CD8-positive, alpha-beta memory T cell (primary cell): ENCODE measurements at regions not wholly inside any gene's neighbourhood (a gene's known extent, or its start where the extent isn't known, plus 50 kb on each side); places are given as distances from the start of the nearest gene placed in this dataset.

Source experiments
- CTCF ChIA-PET: fragments of 350-600 bp; sonication (Branson Sonifier 250); formaldehyde crosslinking; loops from one replicate; lab custom pipeline; 2021; ENCODE audit warnings: antibody characterized with exemption; lab: Charles Lee
- POLR2A ChIA-PET: fragments of 350-600 bp; sonication (Branson Sonifier 250); formaldehyde crosslinking; loops from one replicate; lab custom pipeline; 2021; ENCODE audit warnings: antibody characterized with exemption; lab: Charles Lee
- DNase-seq, 5 donors: peaks; one replicate each; pipeline versions ENCODE4 v3.0.0 to v3.0.0-alpha.2; 2020 to 2022; ENCODE audit warnings: mixed read lengths in 1 of 5
- H3K27ac ChIP-seq: one replicate; pipeline ENCODE4 v1.7.0; 2013; ENCODE audit warnings: low read depth, mild to moderate bottlenecking, low read length, moderate library complexity
- H3K27me3 ChIP-seq: 2 replicates; pipeline ENCODE4 v1.7.0; 2013; ENCODE audit warnings: low read length, mild to moderate bottlenecking; ENCODE audit not compliant: insufficient read depth, poor library complexity, severe bottlenecking
- H3K36me3 ChIP-seq: 2 replicates; pipeline ENCODE4 v1.7.0; 2013; ENCODE audit warnings: mild to moderate bottlenecking, low read length, moderate library complexity; ENCODE audit not compliant: insufficient read depth
- H3K4me1 ChIP-seq: 2 replicates; pipeline ENCODE4 v1.7.0; 2013; ENCODE audit warnings: mild to moderate bottlenecking, low read length, moderate library complexity; ENCODE audit not compliant: insufficient read depth
- H3K4me3 ChIP-seq: 2 replicates; pipeline ENCODE4 v1.7.0; 2013; ENCODE audit warnings: mild to moderate bottlenecking, low read length
- H3K9me3 ChIP-seq: 2 replicates; pipeline ENCODE4 v1.7.0; 2013; ENCODE audit warnings: mild to moderate bottlenecking, low read length
- H3K27ac Mint-ChIP-seq, 8 donors: one replicate each; pipeline ENCODE4 v1.8.0; 2020 to 2021; ENCODE audit warnings: mixed read lengths in 8 of 8, mild to moderate bottlenecking in 6 of 8, inconsistent platforms in 3 of 8, moderate library complexity in 3 of 8
- H3K27me3 Mint-ChIP-seq, 2 donors: one replicate each; pipeline ENCODE4 v1.8.0; 2020 to 2021; ENCODE audit warnings: mixed read lengths in 2 of 2, mild to moderate bottlenecking in 1 of 2, moderate library complexity in 1 of 2
- H3K36me3 Mint-ChIP-seq, 3 donors: one replicate each; pipeline ENCODE4 v1.8.0; 2020 to 2021; ENCODE audit warnings: mixed read lengths in 3 of 3, inconsistent platforms in 1 of 3, mild to moderate bottlenecking in 1 of 3
- H3K4me1 Mint-ChIP-seq, 3 donors: one replicate each; pipeline ENCODE4 v1.8.0; 2020 to 2021; ENCODE audit warnings: mixed read lengths in 3 of 3, inconsistent platforms in 1 of 3, mild to moderate bottlenecking in 1 of 3
- H3K4me3 Mint-ChIP-seq, 7 donors: one replicate each; pipeline ENCODE4 v1.8.0; 2020 to 2021; ENCODE audit warnings: mixed read lengths in 7 of 7, mild to moderate bottlenecking in 6 of 7, moderate library complexity in 4 of 7, inconsistent platforms in 2 of 7
- H3K9me3 Mint-ChIP-seq, 5 donors: one replicate each; pipeline ENCODE4 v1.8.0; 2020 to 2022; ENCODE audit warnings: mixed read lengths in 5 of 5, mild to moderate bottlenecking in 3 of 5, moderate library complexity in 2 of 5, inconsistent platforms in 1 of 5

DNA sequence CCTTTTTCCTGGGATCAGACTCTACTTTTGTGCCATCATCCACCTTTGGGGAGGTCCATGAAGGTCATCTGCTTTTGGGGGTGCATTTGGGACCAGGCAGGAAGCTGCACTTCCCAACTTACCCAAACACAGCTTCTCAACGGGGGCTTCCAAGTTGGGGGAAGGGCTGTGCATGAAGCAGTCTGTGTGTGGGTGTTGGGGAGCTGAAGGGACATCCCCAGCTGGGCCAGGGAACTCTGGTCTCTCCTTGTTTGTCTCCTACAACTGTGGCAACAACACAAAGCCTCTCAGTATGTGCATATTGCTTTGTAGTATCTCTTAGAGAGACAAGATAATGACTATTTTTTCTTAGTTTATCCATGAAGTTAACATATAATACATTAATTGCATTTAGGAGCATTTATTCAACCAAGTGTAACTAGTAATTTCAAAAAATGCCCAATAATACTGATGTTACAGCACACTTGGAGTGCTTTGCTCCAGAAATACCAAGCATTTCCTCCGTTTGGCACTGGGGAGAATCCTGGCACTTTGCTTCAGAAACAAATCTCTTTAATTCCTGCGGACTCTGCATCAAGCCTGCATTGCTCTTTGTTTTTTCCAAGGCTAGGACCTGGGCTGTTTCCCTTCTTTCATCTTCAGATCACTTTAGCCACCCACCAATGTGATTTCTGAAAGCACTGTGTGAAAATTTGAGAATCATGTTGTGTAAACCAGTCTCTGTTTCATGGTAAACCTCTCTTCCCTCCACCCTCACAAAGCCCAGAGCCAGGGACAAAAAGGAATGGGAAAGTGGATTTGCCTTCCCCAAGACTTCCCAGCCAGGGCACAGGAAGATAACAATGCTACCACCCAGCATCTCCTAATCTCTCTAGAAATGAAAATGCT is 126.2 kb upstream of the PFN2 start:
- Mint-ChIP-seq H3K27ac (no peak overlapping the region), H3K4me1 (no peaks in the 10 kb centered on the region), H3K9me3 (peaks cover 0 to 4% (median 0%) of the 10 kb centered on the region in 5 donors), H3K4me3 (no peak overlapping the region), H3K36me3 (no peaks in the 10 kb centered on the region), H3K27me3 (peaks cover 3 to 8% of the 10 kb centered on the region in 2 donors)
- Histone ChIP-seq H3K4me1 (no peaks in the 10 kb centered on the region), H3K27me3 (no peaks in the 10 kb centered on the region), H3K9me3 (no peaks in the 10 kb centered on the region), H3K27ac (no peak overlapping the region), H3K36me3 (no peaks in the 10 kb centered on the region), H3K4me3 (no peak overlapping the region)
- CTCF ChIA-PET, result no interaction called here
- POLR2A ChIA-PET, result no interaction called here
- no peak for DNase-seq

DNA sequence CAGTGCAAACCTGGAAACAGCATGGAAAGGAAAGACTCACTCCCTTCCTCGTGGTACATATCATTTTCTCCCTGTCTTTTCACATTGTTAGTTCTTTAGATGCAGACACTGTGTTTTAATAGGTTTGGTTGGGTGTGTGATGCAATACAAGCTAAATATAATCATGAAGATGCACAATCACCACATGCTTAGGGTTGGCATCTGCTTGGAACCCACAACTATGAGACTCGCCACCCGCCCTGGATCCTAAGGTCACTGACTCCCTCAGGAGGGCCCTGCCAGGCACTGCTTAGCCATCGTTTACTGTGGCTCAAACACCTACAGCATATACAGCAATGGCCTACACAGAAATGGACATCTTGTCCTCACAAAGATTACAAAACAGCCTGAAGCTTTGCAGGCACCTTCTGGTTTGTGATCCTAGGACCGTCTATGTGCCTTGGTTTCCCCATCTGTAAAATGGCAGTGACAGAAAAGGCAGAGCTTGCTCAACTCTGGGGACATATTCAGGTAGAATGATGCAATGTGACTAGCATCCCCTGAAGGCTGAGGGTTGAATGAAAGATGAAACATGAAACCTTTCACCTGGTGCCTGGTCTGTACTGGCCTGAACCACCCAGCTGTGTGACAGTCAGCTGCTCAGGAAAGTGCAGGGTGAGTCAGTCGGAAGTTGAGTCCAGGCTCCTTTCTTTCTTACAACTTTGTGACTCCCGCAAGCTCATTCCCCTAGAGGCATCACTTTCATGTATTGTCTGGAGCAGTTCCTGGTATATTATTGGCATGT is 123.6 kb upstream of the PFN2 start:
- H3K27ac ChIP-seq, result no peak overlapping the region
- no peaks in the 10 kb centered on the region for H3K36me3 ChIP-seq
- Mint-ChIP-seq H3K9me3 (no peaks in the 10 kb centered on the region), H3K27ac (no peak overlapping the region), H3K36me3 (no peaks in the 10 kb centered on the region), H3K27me3 (peaks cover 10 to 16% of the 10 kb centered on the region in 2 donors), H3K4me1 (no peaks in the 10 kb centered on the region), H3K4me3 (no peak overlapping the region)
- POLR2A ChIA-PET, result no interaction called here
- H3K4me3 ChIP-seq, result no peak overlapping the region
- H3K9me3 ChIP-seq, result no peaks in the 10 kb centered on the region
- CTCF ChIA-PET, result no interaction called here
- H3K27me3 ChIP-seq, result no peaks in the 10 kb centered on the region
- DNase-seq, result no peak
- no peaks in the 10 kb centered on the region for H3K4me1 ChIP-seq

DNA sequence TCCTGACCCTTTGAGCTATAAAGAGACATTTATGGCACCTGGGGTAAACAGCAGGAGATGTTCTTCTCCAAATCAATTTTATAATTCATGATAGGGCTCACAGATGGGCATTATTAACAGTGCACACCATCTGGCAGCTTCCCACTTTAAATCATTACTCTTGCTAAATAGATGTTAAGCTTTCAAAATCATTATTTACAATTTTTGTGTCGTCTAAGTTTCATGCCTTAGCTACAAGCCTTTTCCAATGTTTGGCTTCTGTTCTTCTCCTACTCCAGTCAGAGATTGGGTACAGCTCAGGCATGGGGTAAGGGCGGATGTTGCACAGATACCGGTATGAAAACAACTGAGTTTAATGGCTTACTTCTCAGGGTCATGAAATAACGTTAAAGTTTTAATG is 120.9 kb upstream of the PFN2 start:
- Mint-ChIP-seq H3K36me3 (no peaks in the 10 kb centered on the region), H3K4me3 (no peak overlapping the region), H3K9me3 (no peaks in the 10 kb centered on the region), H3K27me3 (peaks cover 15 to 24% of the 10 kb centered on the region in 2 donors), H3K4me1 (no peaks in the 10 kb centered on the region), H3K27ac (no peak overlapping the region)
- POLR2A ChIA-PET, result no interaction called here
- Histone ChIP-seq H3K27me3 (no peaks in the 10 kb centered on the region), H3K9me3 (no peaks in the 10 kb centered on the region), H3K36me3 (no peaks in the 10 kb centered on the region), H3K4me3 (no peak overlapping the region), H3K4me1 (no peaks in the 10 kb centered on the region), H3K27ac (no peak overlapping the region)
- DNase-seq, result no peak
- CTCF ChIA-PET, result no interaction called here

DNA sequence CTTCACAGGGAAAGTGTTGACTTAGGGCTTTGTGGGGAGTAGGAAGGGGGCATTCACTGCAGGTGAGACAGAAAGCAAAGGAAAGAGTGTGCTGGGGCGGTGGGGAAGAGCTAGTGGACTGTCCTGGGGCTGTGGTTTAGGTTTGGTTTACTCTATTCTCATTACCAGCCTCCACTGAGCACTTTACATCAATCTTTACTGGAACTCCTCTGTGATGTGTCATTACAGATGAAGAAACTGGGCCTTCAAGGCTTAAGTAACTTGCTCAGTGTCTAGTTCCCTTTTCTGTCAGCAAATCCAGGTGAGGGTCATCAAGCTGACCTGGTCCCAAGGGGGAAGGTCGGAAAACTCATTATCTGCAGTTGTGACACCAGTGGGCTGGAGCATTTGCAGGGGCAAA is 120.2 kb upstream of the PFN2 start:
- no peak for DNase-seq
- Histone ChIP-seq H3K4me3 (no peak overlapping the region), H3K27ac (no peak overlapping the region), H3K4me1 (no peaks in the 10 kb centered on the region), H3K9me3 (no peaks in the 10 kb centered on the region), H3K36me3 (no peaks in the 10 kb centered on the region), H3K27me3 (no peaks in the 10 kb centered on the region)
- POLR2A ChIA-PET, result no interaction called here
- Mint-ChIP-seq H3K9me3 (no peaks in the 10 kb centered on the region), H3K4me1 (no peaks in the 10 kb centered on the region), H3K27ac (no peak overlapping the region), H3K4me3 (no peak overlapping the region), H3K36me3 (no peaks in the 10 kb centered on the region), H3K27me3 (peaks cover 15 to 24% of the 10 kb centered on the region in 2 donors)
- CTCF ChIA-PET, result no interaction called here

DNA sequence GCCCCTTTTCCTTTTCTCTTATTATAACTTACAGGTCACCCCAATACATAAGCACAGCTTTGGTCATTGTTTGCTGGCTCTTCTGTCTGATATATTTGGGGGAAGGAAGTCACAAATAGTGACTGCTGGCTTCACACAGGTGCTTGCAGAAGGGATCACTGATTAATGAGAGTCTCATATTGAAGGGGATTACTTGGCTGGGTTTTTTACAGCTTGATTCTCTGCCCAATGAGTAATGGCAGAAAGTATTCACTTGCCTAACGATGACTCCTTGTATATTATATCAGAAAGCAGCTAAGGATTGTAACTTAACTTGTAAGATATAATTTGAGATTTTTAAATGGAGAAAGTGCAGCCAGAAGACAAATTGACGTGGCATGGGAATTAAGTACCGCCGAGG is 119.3 kb upstream of the PFN2 start:
- H3K27ac Mint-ChIP-seq, result no peak overlapping the region
- DNase-seq, result no peak
- H3K9me3 Mint-ChIP-seq, result peaks cover 0 to under 1% (median 0%) of the 10 kb centered on the region in 5 donors
- Histone ChIP-seq H3K4me1 (no peaks in the 10 kb centered on the region), H3K4me3 (no peak overlapping the region), H3K27me3 (no peaks in the 10 kb centered on the region), H3K36me3 (no peaks in the 10 kb centered on the region), H3K27ac (no peak overlapping the region), H3K9me3 (no peaks in the 10 kb centered on the region)
- H3K4me1 Mint-ChIP-seq, result no peaks in the 10 kb centered on the region
- POLR2A ChIA-PET, result no interaction called here
- CTCF ChIA-PET, result no interaction called here
- H3K36me3 Mint-ChIP-seq, result no peaks in the 10 kb centered on the region
- peaks cover 15 to 25% of the 10 kb centered on the region in 2 donors for H3K27me3 Mint-ChIP-seq
- no peak overlapping the region for H3K4me3 Mint-ChIP-seq

DNA sequence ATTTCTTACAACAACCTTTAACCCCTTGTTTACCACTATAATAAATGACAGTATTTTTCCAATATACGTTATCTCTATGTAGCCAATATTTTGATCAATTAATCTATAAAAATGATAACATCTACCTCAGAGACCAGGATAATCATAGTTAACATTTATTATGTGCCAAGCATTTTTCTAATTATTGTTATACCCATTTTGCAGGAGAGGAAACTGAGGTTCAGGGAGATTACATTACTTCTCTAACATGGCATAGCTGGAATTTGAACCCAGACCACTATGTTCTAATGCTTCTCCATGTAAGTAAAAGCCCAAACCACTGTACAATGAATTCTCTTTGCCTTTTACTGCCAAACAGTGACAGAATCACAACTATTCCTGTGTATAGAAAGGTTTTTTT is 113.4 kb upstream of the PFN2 start:
- Histone ChIP-seq H3K4me3 (no peak overlapping the region), H3K9me3 (no peaks in the 10 kb centered on the region), H3K27me3 (no peaks in the 10 kb centered on the region), H3K27ac (no peak overlapping the region), H3K36me3 (no peaks in the 10 kb centered on the region), H3K4me1 (no peaks in the 10 kb centered on the region)
- no peak overlapping the region for H3K27ac Mint-ChIP-seq
- peaks cover 0 to 2% (median 0%) of the 10 kb centered on the region in 5 donors for H3K9me3 Mint-ChIP-seq
- no peaks in the 10 kb centered on the region for H3K4me1 Mint-ChIP-seq
- POLR2A ChIA-PET, result no interaction called here
- peaks cover 6 to 16% of the 10 kb centered on the region in 2 donors for H3K27me3 Mint-ChIP-seq
- CTCF ChIA-PET, result no interaction called here
- no peak for DNase-seq
- H3K4me3 Mint-ChIP-seq, result no peak overlapping the region
- H3K36me3 Mint-ChIP-seq, result no peaks in the 10 kb centered on the region

DNA sequence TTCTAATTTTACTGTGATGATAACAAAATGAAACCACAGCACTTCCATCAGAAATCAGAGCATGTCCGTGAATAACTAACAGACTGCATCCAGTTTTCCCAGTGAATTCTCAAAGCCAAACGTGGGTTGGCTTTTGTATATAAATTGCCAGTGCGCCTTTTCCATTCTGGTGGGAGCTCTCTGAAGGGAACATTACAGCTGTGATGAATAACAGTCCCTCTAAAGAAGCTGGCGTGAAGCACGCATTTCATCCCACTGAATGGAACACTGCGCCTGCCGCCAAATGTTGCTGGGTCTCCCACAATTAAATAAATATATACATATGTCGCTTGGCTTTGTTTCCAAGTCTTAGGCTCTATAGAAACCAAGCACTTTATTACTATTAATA is 113.0 kb upstream of the PFN2 start:
- Histone ChIP-seq H3K36me3 (no peaks in the 10 kb centered on the region), H3K4me3 (no peak overlapping the region), H3K27me3 (no peaks in the 10 kb centered on the region), H3K27ac (no peak overlapping the region), H3K9me3 (no peaks in the 10 kb centered on the region), H3K4me1 (no peaks in the 10 kb centered on the region)
- Mint-ChIP-seq H3K27me3 (peaks cover 4 to 16% of the 10 kb centered on the region in 2 donors), H3K4me3 (no peak overlapping the region), H3K9me3 (peaks cover 0 to 2% (median 0%) of the 10 kb centered on the region in 5 donors), H3K27ac (no peak overlapping the region), H3K4me1 (no peaks in the 10 kb centered on the region), H3K36me3 (no peaks in the 10 kb centered on the region)
- CTCF ChIA-PET, result no interaction called here
- POLR2A ChIA-PET, result no interaction called here
- DNase-seq, result no peak

DNA sequence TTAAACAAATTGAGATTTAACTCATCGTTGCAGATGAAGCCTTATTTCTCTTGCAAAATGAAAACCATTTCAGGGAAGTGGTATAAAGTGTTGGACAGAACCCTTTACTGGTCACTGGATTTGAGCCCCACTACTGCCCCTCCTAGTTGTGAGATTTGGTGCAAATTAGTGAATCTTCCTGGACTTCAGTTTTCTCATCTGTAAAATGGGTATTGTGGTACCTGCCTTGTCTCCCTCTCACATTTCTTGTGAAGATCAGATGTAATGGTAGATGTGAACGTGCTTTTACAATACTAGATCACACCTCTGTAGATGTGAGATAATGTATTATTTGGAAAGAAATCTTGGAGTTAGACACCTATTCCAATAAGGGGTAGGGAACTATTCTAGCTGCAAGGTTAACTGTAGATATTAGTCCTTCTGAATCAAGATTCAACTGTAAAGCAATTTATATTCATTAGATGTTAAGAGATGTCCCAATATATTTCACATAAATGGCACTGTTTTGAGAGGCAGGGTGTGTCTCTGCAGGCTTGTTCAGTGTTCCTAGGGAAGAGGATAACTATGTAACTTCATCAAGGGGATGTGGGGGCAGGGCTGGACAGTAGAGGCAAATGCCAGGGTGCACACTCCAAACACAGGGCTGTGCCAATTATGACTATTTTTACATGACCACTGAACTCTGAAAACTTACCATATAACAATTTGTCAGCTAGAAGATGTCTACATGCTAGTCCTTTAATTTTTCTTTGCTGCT is 112.4 kb upstream of the PFN2 start:
- no peaks in the 10 kb centered on the region for H3K4me1 ChIP-seq
- no peak overlapping the region for H3K27ac ChIP-seq
- H3K4me3 ChIP-seq, result no peak overlapping the region
- Mint-ChIP-seq H3K4me1 (no peaks in the 10 kb centered on the region), H3K36me3 (no peaks in the 10 kb centered on the region), H3K4me3 (no peak overlapping the region), H3K27me3 (peaks cover 1 to 13% of the 10 kb centered on the region in 2 donors), H3K27ac (no peak overlapping the region), H3K9me3 (peaks cover 0 to 2% (median 0%) of the 10 kb centered on the region in 5 donors)
- ChIA-PET POLR2A (no interaction called here), CTCF (no interaction called here)
- no peaks in the 10 kb centered on the region for H3K27me3 ChIP-seq
- DNase-seq, result no peak
- H3K36me3 ChIP-seq, result no peaks in the 10 kb centered on the region
- no peaks in the 10 kb centered on the region for H3K9me3 ChIP-seq
